ENCODE measurements at regions not wholly inside any gene's neighbourhood (a gene's known extent, or its start where the extent isn't known, plus 50 kb on each side); places are given as distances from the start of the nearest gene placed in this dataset.
A peak's percentile ranks its signal among the peaks of the same experiment; 100 is the strongest.
"Not testable (repeated sequence)": the region's sequence is repeated elsewhere in the genome, so short reads cannot be mapped to it uniquely, and the experiment has no call there.

GRCh38 chr2:85969367-85969766 is 80.6 kb upstream of the ST3GAL5 start:
- H3K27ac Mint-ChIP-seq; H3K4me1 Mint-ChIP-seq; H3K27ac ChIP-seq (ENCODE audit: low read depth, low read length); DNase-seq; H3K27me3 Mint-ChIP-seq; POLR2A ChIA-PET (ENCODE audit: partially characterized antibody); H3K9me3 Mint-ChIP-seq; H3K4me3 Mint-ChIP-seq; intact Hi-C loops (cut with micrococcal nuclease); CTCF ChIA-PET (ENCODE audit: partially characterized antibody); H3K36me3 ChIP-seq (ENCODE audit: insufficient read depth, low read length); H3K4me1 ChIP-seq (ENCODE audit: insufficient read depth, low read length); H3K36me3 Mint-ChIP-seq; H3K27me3 ChIP-seq (ENCODE audit: insufficient read depth, low read length); H3K9me3 ChIP-seq (ENCODE audit: control insufficient read depth in 1 of 2, low read length in 2 of 2); H3K4me3 ChIP-seq (ENCODE audit: low read length in 2 of 2): not testable (repeated sequence)

- H3K27me3 Mint-ChIP-seq; H3K36me3 Mint-ChIP-seq; H3K36me3 ChIP-seq (ENCODE audit: insufficient read depth, low read length); H3K4me3 ChIP-seq (ENCODE audit: low read length in 2 of 2); H3K4me1 Mint-ChIP-seq; DNase-seq; H3K4me3 Mint-ChIP-seq; H3K4me1 ChIP-seq (ENCODE audit: insufficient read depth, low read length); CTCF ChIA-PET (ENCODE audit: partially characterized antibody); H3K9me3 Mint-ChIP-seq; intact Hi-C loops (cut with micrococcal nuclease); H3K27me3 ChIP-seq (ENCODE audit: insufficient read depth, low read length); H3K27ac Mint-ChIP-seq; H3K9me3 ChIP-seq (ENCODE audit: control insufficient read depth in 1 of 2, low read length in 2 of 2); H3K27ac ChIP-seq (ENCODE audit: low read depth, low read length); POLR2A ChIA-PET (ENCODE audit: partially characterized antibody): not testable (repeated sequence)
Measured at GRCh38 chr2:85965770-85966169, 77.0 kb upstream of the ST3GAL5 start.

- H3K9me3 Mint-ChIP-seq; H3K9me3 ChIP-seq (ENCODE audit: control insufficient read depth in 1 of 2, low read length in 2 of 2); H3K27ac Mint-ChIP-seq; H3K27me3 Mint-ChIP-seq; H3K36me3 Mint-ChIP-seq; H3K4me1 ChIP-seq (ENCODE audit: insufficient read depth, low read length); H3K4me3 Mint-ChIP-seq; H3K27ac ChIP-seq (ENCODE audit: low read depth, low read length); H3K36me3 ChIP-seq (ENCODE audit: insufficient read depth, low read length); POLR2A ChIA-PET (ENCODE audit: partially characterized antibody); H3K27me3 ChIP-seq (ENCODE audit: insufficient read depth, low read length); intact Hi-C loops (cut with micrococcal nuclease); H3K4me3 ChIP-seq (ENCODE audit: low read length in 2 of 2); H3K4me1 Mint-ChIP-seq: not testable (repeated sequence)
- DNase-seq: peak in 1 of 5 donors; percentile 14
- CTCF ChIA-PET (ENCODE audit: partially characterized antibody): interaction anchor here (0.7 kb wide), 1 partner anchor 75 kb away, joined by 3 read pairs; no protein-coding TSS in a partner anchor
Measured at GRCh38 chr2:85963747-85964418, 75.1 kb upstream of the ST3GAL5 start.

GRCh38 chr2:85963068-85963467 is 74.3 kb upstream of the ST3GAL5 start:
- Histone ChIP-seq H3K36me3 (ENCODE audit: insufficient read depth, low read length) (no peaks in the 10 kb centered on the region), H3K4me3 (ENCODE audit: low read length in 2 of 2) (no peak overlapping the region), H3K27ac (ENCODE audit: low read depth, low read length) (no peak overlapping the region), H3K9me3 (ENCODE audit: control insufficient read depth in 1 of 2, low read length in 2 of 2) (no peaks in the 10 kb centered on the region), H3K4me1 (ENCODE audit: insufficient read depth, low read length) (no peaks in the 10 kb centered on the region), H3K27me3 (ENCODE audit: insufficient read depth, low read length) (no peaks in the 10 kb centered on the region)
- no peak for DNase-seq
- ChIA-PET CTCF (ENCODE audit: partially characterized antibody) (interaction anchor here (0.7 to 1.3 kb wide), 2 partner anchors 74 to 76 kb away, joined by 3 read pairs; no protein-coding TSS in a partner anchor), POLR2A (ENCODE audit: partially characterized antibody) (no interaction called here)
- peaks cover 0 to 4% (median 0%) of the 10 kb centered on the region in 8 donors for H3K9me3 Mint-ChIP-seq
- H3K27me3 Mint-ChIP-seq: no peaks in the 10 kb centered on the region
- no peaks in the 10 kb centered on the region for H3K36me3 Mint-ChIP-seq
- no peak overlapping the region for H3K4me3 Mint-ChIP-seq
- H3K4me1 Mint-ChIP-seq: peaks cover 0 to 8% (median 4%) of the 10 kb centered on the region in 4 donors
- no peak overlapping the region for H3K27ac Mint-ChIP-seq
- intact Hi-C loops (cut with micrococcal nuclease): no loop called here

- H3K27me3 ChIP-seq (ENCODE audit: insufficient read depth, low read length): no peaks in the 10 kb centered on the region
- POLR2A ChIA-PET (ENCODE audit: partially characterized antibody): no interaction called here
- H3K36me3 Mint-ChIP-seq: no peaks in the 10 kb centered on the region
- no peaks in the 10 kb centered on the region for H3K4me1 ChIP-seq (ENCODE audit: insufficient read depth, low read length)
- H3K27me3 Mint-ChIP-seq: no peaks in the 10 kb centered on the region
- DNase-seq: no peak
- CTCF ChIA-PET (ENCODE audit: partially characterized antibody): interaction anchor here (1.0 kb wide), 1 partner anchor 134 kb away, joined by 3 read pairs; no protein-coding TSS in a partner anchor
- H3K9me3 ChIP-seq (ENCODE audit: control insufficient read depth in 1 of 2, low read length in 2 of 2): no peaks in the 10 kb centered on the region
- H3K27ac Mint-ChIP-seq: no peak overlapping the region
- H3K36me3 ChIP-seq (ENCODE audit: insufficient read depth, low read length): no peaks in the 10 kb centered on the region
- H3K4me3 ChIP-seq (ENCODE audit: low read length in 2 of 2): no peak overlapping the region
- H3K4me3 Mint-ChIP-seq: no peak overlapping the region
- intact Hi-C loops (cut with micrococcal nuclease): no loop called here
- peaks cover 0 to 8% (median 4%) of the 10 kb centered on the region in 4 donors for H3K4me1 Mint-ChIP-seq
- peaks cover 0 to 4% (median 0%) of the 10 kb centered on the region in 8 donors for H3K9me3 Mint-ChIP-seq
- H3K27ac ChIP-seq (ENCODE audit: low read depth, low read length): no peak overlapping the region
Measured at GRCh38 chr2:85961754-85962153, 73.0 kb upstream of the ST3GAL5 start.

GRCh38 chr2:85961053-85961452 is 72.3 kb upstream of the ST3GAL5 start:
- ChIA-PET POLR2A (ENCODE audit: partially characterized antibody) (no interaction called here), CTCF (ENCODE audit: partially characterized antibody) (interaction anchor here (1.0 kb wide), 1 partner anchor 134 kb away, joined by 3 read pairs; no protein-coding TSS in a partner anchor)
- Histone ChIP-seq H3K4me1 (ENCODE audit: insufficient read depth, low read length) (no peaks in the 10 kb centered on the region), H3K27me3 (ENCODE audit: insufficient read depth, low read length) (no peaks in the 10 kb centered on the region), H3K4me3 (ENCODE audit: low read length in 2 of 2) (no peak overlapping the region), H3K36me3 (ENCODE audit: insufficient read depth, low read length) (no peaks in the 10 kb centered on the region), H3K9me3 (ENCODE audit: control insufficient read depth in 1 of 2, low read length in 2 of 2) (no peaks in the 10 kb centered on the region), H3K27ac (ENCODE audit: low read depth, low read length) (no peak overlapping the region)
- DNase-seq: no peak
- Mint-ChIP-seq H3K4me1 (peaks cover 0 to 8% (median 4%) of the 10 kb centered on the region in 4 donors), H3K27ac (no peak overlapping the region), H3K36me3 (no peaks in the 10 kb centered on the region), H3K4me3 (no peak overlapping the region), H3K9me3 (peaks cover 0 to 4% (median 0%) of the 10 kb centered on the region in 8 donors), H3K27me3 (no peaks in the 10 kb centered on the region)
- intact Hi-C loops (cut with micrococcal nuclease): no loop called here

- H3K27me3 Mint-ChIP-seq: no peaks in the 10 kb centered on the region
- peaks cover 0 to 8% (median 4%) of the 10 kb centered on the region in 4 donors for H3K4me1 Mint-ChIP-seq
- peak overlapping the region in 1 of 7 donors; percentile 32 for H3K27ac Mint-ChIP-seq
- no peak for DNase-seq
- H3K4me3 ChIP-seq (ENCODE audit: low read length in 2 of 2): no peak overlapping the region
- H3K4me1 ChIP-seq (ENCODE audit: insufficient read depth, low read length): no peaks in the 10 kb centered on the region
- no peaks in the 10 kb centered on the region for H3K9me3 ChIP-seq (ENCODE audit: control insufficient read depth in 1 of 2, low read length in 2 of 2)
- no peak overlapping the region for H3K27ac ChIP-seq (ENCODE audit: low read depth, low read length)
- H3K4me3 Mint-ChIP-seq: no peak overlapping the region
- peaks cover 0 to 4% (median 0%) of the 10 kb centered on the region in 8 donors for H3K9me3 Mint-ChIP-seq
- ChIA-PET POLR2A (ENCODE audit: partially characterized antibody) (interaction anchor here (0.5 kb wide), 1 partner anchor 21 kb away, joined by 3 read pairs; no protein-coding TSS in a partner anchor), CTCF (ENCODE audit: partially characterized antibody) (interaction anchor here (0.7 to 0.8 kb wide), 2 partner anchors 11 to 120 kb away, joined by 3 read pairs; no protein-coding TSS in a partner anchor)
- H3K36me3 Mint-ChIP-seq: no peaks in the 10 kb centered on the region
- H3K36me3 ChIP-seq (ENCODE audit: insufficient read depth, low read length): no peaks in the 10 kb centered on the region
- intact Hi-C loops (cut with micrococcal nuclease): no loop called here
- no peaks in the 10 kb centered on the region for H3K27me3 ChIP-seq (ENCODE audit: insufficient read depth, low read length)
Measured at GRCh38 chr2:85959826-85960225, 71.0 kb upstream of the ST3GAL5 start.

Measured in CD4-positive, alpha-beta memory T cell (primary cell).